Sciatic nerve (tissue), 2 donors: ENCODE measurements at regions not wholly inside any gene's neighbourhood (a gene's known extent, or its start where the extent isn't known, plus 50 kb on each side); places are given as distances from the start of the nearest gene placed in this dataset.
"Not testable (repeated sequence)": the region's sequence is repeated elsewhere in the genome, so short reads cannot be mapped to it uniquely, and the experiment has no call there.

Experiments
- ATAC-seq: fragments of 200-7000 bp; cut with Tn5 transposase; one replicate; pipeline ENCODE4 v1.9.1; 2020; ENCODE audit warnings: mild to moderate bottlenecking, moderate library complexity
- DNase-seq: peaks from one replicate; pipeline ENCODE4 v3.0.0-alpha.2; 2020; ENCODE audit warnings: low spot score
- intact Hi-C: fragments of 100-400 bp; cut with DNase I; formaldehyde crosslinking; loops from one replicate; pipeline ENCODE4 v1.14.2; 2022
- donor health status: DM: no; HTN: no; CAD: no.
- donor health status: DM: no; HTN: no; CAD: no.

- intact Hi-C loops = no loop called here
- DNase-seq (no peak), ATAC-seq (no peak)
These were observed 586.9 kb downstream of the FAM181B start for GRCh38 chr11:82146789-82147188.

GRCh38 chr11:82118946-82119345, 614.7 kb downstream of the FAM181B start:
- no peak for ATAC-seq
- no peak for DNase-seq
- intact Hi-C loops = no loop called here

DNA sequence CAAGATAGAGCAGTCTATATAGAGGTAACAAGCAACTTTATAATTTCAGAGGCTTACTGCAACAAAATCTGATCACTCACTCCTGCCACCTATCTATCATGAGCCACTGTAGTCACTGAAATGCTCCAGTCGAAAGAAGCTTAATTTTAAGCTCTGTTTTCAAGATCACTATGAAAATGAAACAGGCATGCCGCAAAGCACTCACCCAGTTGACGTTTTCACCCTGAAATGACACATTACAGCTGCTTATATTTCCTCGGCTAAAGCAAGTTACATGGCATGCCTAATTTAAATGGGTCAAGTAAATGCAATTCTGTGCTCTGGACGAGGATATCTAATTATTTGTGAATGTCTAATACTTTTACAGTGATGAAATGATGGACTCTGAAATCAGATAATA, 616.3 kb downstream of the FAM181B start:
- DNase-seq = no peak
- no peak for ATAC-seq
- intact Hi-C loops = no loop called here

DNA sequence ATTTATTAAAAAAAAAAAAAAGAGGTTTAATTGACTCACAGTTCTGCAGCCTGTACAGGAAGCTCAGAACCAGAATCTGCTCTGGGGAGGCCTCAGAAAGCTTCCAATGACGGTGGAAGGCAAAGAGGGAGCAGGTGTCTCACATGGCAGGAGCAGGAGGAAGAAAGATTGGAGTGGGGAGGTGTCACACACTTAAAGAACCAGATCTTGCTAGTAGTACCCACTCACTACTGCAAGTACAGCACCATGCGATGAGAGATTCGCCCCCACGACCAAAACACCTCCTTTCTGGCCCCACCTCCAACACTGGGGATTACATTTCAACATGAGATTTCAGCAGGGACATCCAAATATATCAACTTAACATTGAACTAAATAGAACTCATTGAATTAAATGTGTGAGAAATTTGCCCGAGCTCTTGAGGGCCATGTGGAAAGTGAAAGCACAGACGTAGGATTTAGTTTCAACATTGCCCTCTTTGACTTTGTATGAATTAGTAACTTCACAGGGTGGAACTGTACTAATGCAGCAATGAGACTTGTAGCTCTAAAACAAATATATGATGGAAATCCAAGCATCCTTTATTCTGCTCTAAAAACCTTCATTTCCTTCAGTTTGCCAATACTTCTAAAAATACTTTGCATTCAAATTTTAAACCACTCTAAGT, 628.2 kb downstream of the FAM181B start:
- intact Hi-C loops = no loop called here
- DNase-seq (no peak), ATAC-seq (no peak)

DNA sequence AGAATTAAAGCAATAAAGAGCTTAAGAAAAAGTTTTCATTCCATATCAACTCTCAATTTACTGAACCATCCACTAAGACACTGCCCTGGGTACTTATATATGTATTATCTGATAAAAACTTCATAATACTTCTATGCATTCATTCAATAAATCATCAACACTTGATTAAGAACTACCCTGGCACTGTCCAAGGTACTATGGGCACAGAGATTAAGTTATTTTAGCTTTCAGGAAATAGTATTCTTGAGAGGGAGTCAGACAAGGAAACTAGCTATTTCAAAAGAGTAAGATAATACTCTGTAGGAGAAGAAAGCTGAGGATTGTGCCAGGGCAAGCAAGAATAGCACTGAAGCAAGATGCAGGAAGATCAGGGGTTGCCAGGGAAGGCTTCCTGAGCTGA, 640.8 kb downstream of the FAM181B start:
- DNase-seq (no peak), ATAC-seq (no peak)
- intact Hi-C loops = no loop called here

DNA sequence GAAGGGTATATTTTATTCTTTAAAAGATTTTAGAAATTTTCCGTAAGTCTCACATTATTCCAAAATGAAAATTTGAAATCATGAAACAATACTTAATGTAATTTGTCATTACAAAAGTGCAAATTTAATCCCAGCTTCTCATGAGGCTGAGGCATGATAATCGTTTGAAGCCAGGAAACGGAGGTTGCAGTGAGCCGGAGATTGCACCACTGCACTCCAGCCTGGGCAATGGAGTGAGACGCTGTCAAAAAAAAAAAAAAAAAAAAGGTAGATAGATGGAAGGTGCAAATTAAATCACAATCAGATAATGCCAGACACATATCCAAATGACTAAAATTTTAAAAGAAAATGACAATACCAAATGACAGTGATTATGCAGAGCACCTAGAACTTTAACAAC, 644.2 kb downstream of the FAM181B start:
- DNase-seq (no peak), ATAC-seq (no peak)
- intact Hi-C loops = no loop called here

GRCh38 chr11:82085493-82085892, 648.2 kb downstream of the FAM181B start:
- ATAC-seq = no peak
- intact Hi-C loops = no loop called here
- no peak for DNase-seq

- intact Hi-C loops = no loop called here
- DNase-seq (no peak), ATAC-seq (no peak)
These were observed 650.7 kb downstream of the FAM181B start for GRCh38 chr11:82082976-82083375.

DNA sequence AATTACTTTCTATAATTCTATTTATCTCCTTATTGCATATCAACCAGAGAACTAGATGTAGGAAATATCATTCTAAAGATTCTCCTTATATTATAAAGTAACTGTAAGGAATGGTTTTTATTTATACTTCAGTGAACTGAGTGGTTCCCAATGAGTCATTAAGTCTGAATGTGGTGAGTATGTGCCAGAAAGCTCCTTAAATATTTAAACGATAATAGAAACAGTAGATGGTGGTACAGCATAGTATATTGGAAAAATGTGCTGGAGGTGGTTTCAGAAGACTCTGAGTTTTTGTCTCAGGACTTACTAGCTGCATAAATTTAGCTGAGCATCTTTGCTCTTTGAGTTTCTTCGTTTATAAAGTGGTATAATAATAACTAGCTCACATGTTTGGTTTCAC, 653.5 kb downstream of the FAM181B start:
- intact Hi-C loops = no loop called here
- ATAC-seq (no peak), DNase-seq (no peak)

DNA sequence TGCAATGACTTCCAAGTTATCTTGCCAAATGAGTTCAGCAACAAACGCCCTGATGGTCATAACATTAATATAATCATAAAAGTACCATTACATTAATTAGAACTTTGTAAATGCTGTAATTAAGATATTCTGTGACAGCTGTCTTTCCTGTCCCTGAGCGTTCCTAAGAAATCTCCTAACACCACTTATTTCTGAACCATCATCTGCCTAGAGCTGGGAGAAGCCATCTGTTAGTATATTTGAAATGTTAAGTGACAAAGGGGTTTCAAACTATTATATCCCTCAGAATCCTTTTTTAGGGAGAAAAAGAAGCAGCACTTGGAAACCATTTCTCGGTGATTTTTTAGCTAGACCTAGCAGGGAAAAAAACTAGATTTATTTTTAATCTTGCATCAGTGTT, 657.5 kb downstream of the FAM181B start:
- intact Hi-C loops = no loop called here
- DNase-seq (no peak), ATAC-seq (no peak)

- ATAC-seq = no peak
- DNase-seq = no peak
- intact Hi-C loops = no loop called here
These were observed 674.2 kb downstream of the FAM181B start for GRCh38 chr11:82059505-82059904.

DNA sequence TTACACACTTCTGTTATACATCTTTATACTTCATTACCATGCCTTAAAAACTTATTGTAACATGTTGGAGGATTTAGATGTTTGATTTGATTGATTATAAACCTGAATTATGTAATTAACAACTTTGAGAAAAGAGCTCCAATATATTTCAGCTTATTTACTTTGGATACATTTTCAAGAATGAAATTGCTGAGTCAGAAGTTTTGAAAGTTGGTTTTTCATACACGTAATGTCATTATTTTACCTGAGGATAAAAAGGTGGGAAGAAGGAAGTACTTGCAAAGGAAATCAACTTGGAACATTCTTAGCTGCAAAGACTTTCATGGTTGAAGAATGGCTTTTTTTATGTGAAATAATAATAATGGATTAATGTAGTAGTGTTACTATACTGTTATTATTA, 677.2 kb downstream of the FAM181B start:
- ATAC-seq = no peak
- intact Hi-C loops = no loop called here
- no peak for DNase-seq

DNA sequence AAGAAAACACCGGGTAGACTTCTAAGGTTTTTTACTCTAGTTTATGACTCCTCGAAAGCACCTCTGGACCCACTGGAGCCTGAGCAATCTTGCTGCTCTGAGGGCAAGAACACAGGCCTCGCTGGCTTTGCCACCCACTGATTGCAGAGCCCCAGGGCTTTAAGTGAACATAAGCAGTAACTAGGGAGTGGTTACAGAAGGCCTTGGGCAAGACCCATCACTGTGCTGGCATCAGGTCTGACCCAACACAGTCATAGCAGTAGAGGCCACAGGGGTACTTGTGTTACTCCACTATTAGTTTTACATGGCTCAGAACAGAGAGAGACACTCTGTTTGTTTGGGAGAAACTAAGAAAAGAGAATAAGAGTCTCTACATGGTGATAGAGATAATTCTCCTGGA, 684.5 kb downstream of the FAM181B start:
- DNase-seq (no peak), ATAC-seq (no peak)
- intact Hi-C loops = no loop called here

DNA sequence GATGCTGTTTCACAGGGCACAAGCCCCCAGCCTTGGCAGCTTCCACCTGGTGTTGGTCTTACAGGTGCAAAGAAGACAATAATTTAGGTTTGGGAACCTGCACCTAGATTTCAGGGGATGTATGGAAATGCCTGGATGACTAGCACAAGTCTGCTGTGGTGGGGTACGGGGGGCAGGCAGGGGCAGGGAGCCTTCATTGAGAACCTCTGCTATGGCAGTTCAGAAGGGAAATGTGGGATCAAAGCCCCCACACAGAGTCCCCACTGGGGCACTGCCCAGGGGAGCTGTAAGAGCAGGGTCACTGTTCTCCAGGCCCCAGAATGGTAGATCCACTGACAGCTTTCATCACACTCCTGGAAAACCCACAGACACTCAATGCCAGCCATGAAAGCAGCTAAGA, 686.5 kb downstream of the FAM181B start:
- DNase-seq = no peak
- intact Hi-C loops = no loop called here
- no peak for ATAC-seq

DNA sequence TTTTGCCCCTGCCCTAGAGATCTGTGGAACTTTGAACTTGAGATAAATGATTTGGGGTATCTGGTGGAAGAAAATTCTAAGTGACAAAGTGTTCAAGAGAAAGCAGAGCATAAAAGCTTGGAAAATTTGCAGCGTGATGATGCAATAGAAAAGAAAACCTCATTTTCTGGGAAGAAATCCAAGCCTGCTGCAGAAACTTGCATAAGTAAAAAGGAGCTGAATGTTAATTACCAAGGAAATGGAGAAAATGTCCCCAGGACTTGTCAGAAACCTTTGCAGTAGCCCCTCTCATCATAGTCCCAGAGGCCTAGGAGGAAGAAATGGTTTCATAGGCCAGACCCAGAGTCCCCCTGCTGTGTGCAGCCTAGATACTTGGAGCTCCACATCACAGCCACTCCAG, 686.9 kb downstream of the FAM181B start:
- ATAC-seq (peak; percentile 20), DNase-seq (no peak)
- intact Hi-C loops = no loop called here

- intact Hi-C loops = no loop called here
- ATAC-seq (no peak), DNase-seq (no peak)
These were observed 687.8 kb downstream of the FAM181B start for GRCh38 chr11:82045748-82046457.

DNA sequence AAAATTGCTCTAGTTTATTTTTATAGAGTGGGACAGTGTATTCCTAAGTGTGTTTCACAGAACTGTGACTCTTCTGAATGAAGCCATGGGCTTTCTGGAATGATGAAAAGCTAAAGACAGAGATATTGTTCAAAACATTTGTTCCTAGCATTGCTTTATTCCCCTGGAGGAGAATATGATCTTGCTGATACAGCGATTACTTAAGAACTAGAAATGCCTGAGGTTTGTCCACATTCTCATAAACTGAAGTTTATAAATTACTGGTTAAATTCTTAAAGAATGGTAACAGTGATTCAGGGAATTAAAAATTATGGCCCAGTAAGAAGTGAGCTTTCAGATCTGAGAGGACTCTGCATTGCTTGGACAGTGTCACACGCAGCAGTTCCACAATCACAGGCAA, 690.3 kb downstream of the FAM181B start:
- no peak for ATAC-seq
- no peak for DNase-seq
- intact Hi-C loops = no loop called here

- ATAC-seq (no peak), DNase-seq (no peak)
- intact Hi-C loops = no loop called here
These were observed 691.9 kb downstream of the FAM181B start for GRCh38 chr11:82041764-82042163.

DNA sequence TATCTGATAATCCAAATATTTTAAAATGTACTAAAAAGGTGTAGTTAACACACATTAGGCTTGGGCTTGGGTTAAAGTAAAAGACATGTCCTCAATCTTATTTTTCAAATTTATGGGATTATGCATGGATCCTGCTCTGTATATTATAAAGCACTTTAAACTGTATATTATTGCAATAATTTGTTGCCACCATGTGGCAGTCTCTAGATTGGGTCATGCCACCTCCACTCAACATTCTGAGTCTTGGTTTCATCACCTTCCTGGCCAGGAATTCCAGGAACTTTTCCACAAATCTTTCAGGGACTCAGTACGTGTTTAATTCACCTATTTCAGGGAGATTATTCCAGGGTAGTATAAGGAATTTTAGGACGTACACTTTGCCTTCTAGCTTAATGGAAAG, 695.5 kb downstream of the FAM181B start:
- DNase-seq (no peak), ATAC-seq (no peak)
- intact Hi-C loops = no loop called here

GRCh38 chr11:82034527-82034926, 699.1 kb downstream of the FAM181B start:
- intact Hi-C loops = no loop called here
- DNase-seq = no peak
- no peak for ATAC-seq

DNA sequence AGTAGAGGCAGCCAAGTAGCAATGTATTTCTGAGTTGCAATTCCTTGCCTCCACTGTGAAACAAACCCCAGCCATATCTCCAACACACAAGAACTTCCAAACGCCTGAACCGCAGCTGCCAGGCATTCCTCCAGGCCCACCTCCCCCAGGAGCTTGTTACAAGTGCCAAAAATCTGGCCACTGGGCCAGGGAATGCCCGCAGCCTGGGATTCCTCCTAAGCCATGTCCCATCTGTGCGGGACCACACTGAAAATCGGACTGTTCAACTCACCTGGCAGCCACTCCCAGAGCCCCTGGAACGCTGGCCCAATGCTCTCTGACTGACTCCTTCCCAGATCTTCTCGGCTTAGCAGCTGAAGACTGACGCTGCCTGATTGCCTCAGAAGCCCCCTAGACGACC, 706.3 kb downstream of the FAM181B start:
- DNase-seq, ATAC-seq, intact Hi-C loops: not testable (repeated sequence)
